Activated T-cell treated with anti-CD3 and anti-CD28 coated beads, Interleukin-2, amount 50 U/mL, for 4 hours (primary cell): ENCODE measurements at regions not wholly inside any gene's neighbourhood (a gene's known extent, or its start where the extent isn't known, plus 50 kb on each side); places are given as distances from the start of the nearest gene placed in this dataset.

ENCODE experiments used
- ATAC-seq, 2 donors: fragments of 200-7000 bp; cut with Tn5 transposase; one replicate each; pipeline ENCODE4 v1.10.0; 2021
- DNase-seq: peaks from one replicate; pipeline ENCODE4 v3.0.0-alpha.2; 2020
- H3K27me3 Mint-ChIP-seq: one replicate; pipeline ENCODE4 v1.8.0; 2021; ENCODE audit warnings: low read depth, mixed read lengths
- H3K36me3 Mint-ChIP-seq: one replicate; pipeline ENCODE4 v1.8.0; 2022; ENCODE audit warnings: mixed read lengths; ENCODE audit not compliant: insufficient read depth
- H3K4me1 Mint-ChIP-seq: one replicate; pipeline ENCODE4 v1.8.0; 2021; ENCODE audit warnings: low read depth, mixed read lengths
- H3K4me3 Mint-ChIP-seq: one replicate; pipeline ENCODE4 v1.8.0; 2021; ENCODE audit warnings: mild to moderate bottlenecking, moderate library complexity, mixed read lengths
- H3K9me3 Mint-ChIP-seq: one replicate; pipeline ENCODE4 v1.8.0; 2021; ENCODE audit warnings: mixed read lengths

GRCh38 chr5:101174981-101175380 lies 271.9 kb upstream of the ST8SIA4 start:
- Mint-ChIP-seq H3K36me3 (no peaks in the 10 kb centered on the region), H3K4me3 (no peak overlapping the region)
- DNase-seq = no peak

GRCh38 chr5:101163088-101163487 lies 260.0 kb upstream of the ST8SIA4 start:
- no peaks in the 10 kb centered on the region for H3K27me3 Mint-ChIP-seq
- ATAC-seq (no peak), DNase-seq (no peak)
- H3K4me1 Mint-ChIP-seq = no peaks in the 10 kb centered on the region
- H3K36me3 Mint-ChIP-seq = no peaks in the 10 kb centered on the region
- no peaks in the 10 kb centered on the region for H3K9me3 Mint-ChIP-seq
- no peak overlapping the region for H3K4me3 Mint-ChIP-seq

More at GRCh38 chr5:101174981-101175380, 271.9 kb upstream of the ST8SIA4 start:
- ATAC-seq = no peak
- H3K9me3 Mint-ChIP-seq = no peaks in the 10 kb centered on the region
- H3K4me1 Mint-ChIP-seq = no peaks in the 10 kb centered on the region
- no peaks in the 10 kb centered on the region for H3K27me3 Mint-ChIP-seq

GRCh38 chr5:101160002-101160401 lies 256.9 kb upstream of the ST8SIA4 start:
- H3K4me1 Mint-ChIP-seq = no peaks in the 10 kb centered on the region

GRCh38 chr5:101159006-101159405 lies 255.9 kb upstream of the ST8SIA4 start:
- no peaks in the 10 kb centered on the region for H3K27me3 Mint-ChIP-seq
- H3K9me3 Mint-ChIP-seq = peaks cover 5% of the 10 kb centered on the region
- no peaks in the 10 kb centered on the region for H3K4me1 Mint-ChIP-seq
- ATAC-seq (no peak), DNase-seq (no peak)
- H3K4me3 Mint-ChIP-seq = no peak overlapping the region
- H3K36me3 Mint-ChIP-seq = no peaks in the 10 kb centered on the region

More at GRCh38 chr5:101160002-101160401, 256.9 kb upstream of the ST8SIA4 start:
- ATAC-seq = no peak
- peaks cover 5% of the 10 kb centered on the region for H3K9me3 Mint-ChIP-seq
- no peak overlapping the region for H3K4me3 Mint-ChIP-seq
- no peaks in the 10 kb centered on the region for H3K27me3 Mint-ChIP-seq
- H3K36me3 Mint-ChIP-seq = no peaks in the 10 kb centered on the region
- DNase-seq = no peak

- DNase-seq (no peak), ATAC-seq (peak; percentile 97 to 98)
- Mint-ChIP-seq H3K36me3 (no peaks in the 10 kb centered on the region), H3K27me3 (peaks cover 2% of the 10 kb centered on the region), H3K4me3 (no peak overlapping the region), H3K4me1 (peaks cover 3% of the 10 kb centered on the region), H3K9me3 (peaks cover 5% of the 10 kb centered on the region)
These were observed 250.4 kb upstream of the ST8SIA4 start for GRCh38 chr5:101153526-101153925.

GRCh38 chr5:101143526-101143925 lies 240.4 kb upstream of the ST8SIA4 start:
- peaks cover 2% of the 10 kb centered on the region for H3K9me3 Mint-ChIP-seq
- no peak overlapping the region for H3K4me3 Mint-ChIP-seq
- no peaks in the 10 kb centered on the region for H3K36me3 Mint-ChIP-seq

GRCh38 chr5:101142102-101142501 lies 239.0 kb upstream of the ST8SIA4 start:
- H3K4me1 Mint-ChIP-seq = no peaks in the 10 kb centered on the region
- H3K4me3 Mint-ChIP-seq = no peak overlapping the region

More at GRCh38 chr5:101143526-101143925, 240.4 kb upstream of the ST8SIA4 start:
- H3K4me1 Mint-ChIP-seq = no peaks in the 10 kb centered on the region
- ATAC-seq (no peak), DNase-seq (no peak)
- H3K27me3 Mint-ChIP-seq = no peaks in the 10 kb centered on the region

GRCh38 chr5:101136454-101136853 lies 233.4 kb upstream of the ST8SIA4 start:
- no peaks in the 10 kb centered on the region for H3K36me3 Mint-ChIP-seq
- ATAC-seq (no peak), DNase-seq (no peak)
- H3K4me3 Mint-ChIP-seq = no peak overlapping the region
- H3K27me3 Mint-ChIP-seq = no peaks in the 10 kb centered on the region
- no peaks in the 10 kb centered on the region for H3K4me1 Mint-ChIP-seq
- no peaks in the 10 kb centered on the region for H3K9me3 Mint-ChIP-seq

More at GRCh38 chr5:101142102-101142501, 239.0 kb upstream of the ST8SIA4 start:
- no peak for DNase-seq
- Mint-ChIP-seq H3K36me3 (no peaks in the 10 kb centered on the region), H3K9me3 (peaks cover 2% of the 10 kb centered on the region), H3K27me3 (no peaks in the 10 kb centered on the region)
- no peak for ATAC-seq

- ATAC-seq = no peak
- H3K27me3 Mint-ChIP-seq = no peaks in the 10 kb centered on the region
- H3K36me3 Mint-ChIP-seq = no peaks in the 10 kb centered on the region
- no peak overlapping the region for H3K4me3 Mint-ChIP-seq
- H3K9me3 Mint-ChIP-seq = no peaks in the 10 kb centered on the region
- no peak for DNase-seq
- H3K4me1 Mint-ChIP-seq = no peaks in the 10 kb centered on the region
These were observed 220.3 kb upstream of the ST8SIA4 start for GRCh38 chr5:101123363-101123762.

- Mint-ChIP-seq H3K9me3 (no peaks in the 10 kb centered on the region), H3K36me3 (no peaks in the 10 kb centered on the region), H3K4me3 (no peak overlapping the region), H3K4me1 (no peaks in the 10 kb centered on the region), H3K27me3 (no peaks in the 10 kb centered on the region)
- DNase-seq (no peak), ATAC-seq (no peak)
These were observed 209.6 kb upstream of the ST8SIA4 start for GRCh38 chr5:101112645-101113044.

GRCh38 chr5:101103874-101104273 lies 200.8 kb upstream of the ST8SIA4 start:
- Mint-ChIP-seq H3K9me3 (no peaks in the 10 kb centered on the region), H3K27me3 (peaks cover 4% of the 10 kb centered on the region), H3K4me1 (no peaks in the 10 kb centered on the region), H3K4me3 (no peak overlapping the region), H3K36me3 (no peaks in the 10 kb centered on the region)
- no peak for ATAC-seq
- no peak for DNase-seq

GRCh38 chr5:101102506-101102905 lies 199.4 kb upstream of the ST8SIA4 start:
- no peak overlapping the region for H3K4me3 Mint-ChIP-seq

GRCh38 chr5:101091902-101092301 lies 188.8 kb upstream of the ST8SIA4 start:
- Mint-ChIP-seq H3K4me1 (no peaks in the 10 kb centered on the region), H3K36me3 (no peaks in the 10 kb centered on the region), H3K4me3 (no peak overlapping the region), H3K9me3 (no peaks in the 10 kb centered on the region), H3K27me3 (peaks cover 9% of the 10 kb centered on the region)
- ATAC-seq (no peak), DNase-seq (no peak)

More at GRCh38 chr5:101102506-101102905, 199.4 kb upstream of the ST8SIA4 start:
- ATAC-seq (no peak), DNase-seq (no peak)
- Mint-ChIP-seq H3K27me3 (peaks cover 4% of the 10 kb centered on the region), H3K36me3 (no peaks in the 10 kb centered on the region), H3K9me3 (no peaks in the 10 kb centered on the region), H3K4me1 (no peaks in the 10 kb centered on the region)

- no peaks in the 10 kb centered on the region for H3K36me3 Mint-ChIP-seq
- no peaks in the 10 kb centered on the region for H3K27me3 Mint-ChIP-seq
- no peaks in the 10 kb centered on the region for H3K9me3 Mint-ChIP-seq
- no peak overlapping the region for H3K4me3 Mint-ChIP-seq
- no peak for DNase-seq
- H3K4me1 Mint-ChIP-seq = no peaks in the 10 kb centered on the region
- no peak for ATAC-seq
These were observed 181.3 kb upstream of the ST8SIA4 start for GRCh38 chr5:101084353-101084752.

- Mint-ChIP-seq H3K4me1 (no peaks in the 10 kb centered on the region), H3K27me3 (no peaks in the 10 kb centered on the region)
- ATAC-seq = no peak
These were observed 177.6 kb upstream of the ST8SIA4 start for GRCh38 chr5:101080462-101081240.

More at GRCh38 chr5:101080462-101081240, 177.6 kb upstream of the ST8SIA4 start:
- no peak overlapping the region for H3K4me3 Mint-ChIP-seq
- no peak for DNase-seq
- no peaks in the 10 kb centered on the region for H3K36me3 Mint-ChIP-seq
- no peaks in the 10 kb centered on the region for H3K9me3 Mint-ChIP-seq
